Naive thymus-derived CD4-positive, alpha-beta T cell (primary cell): ENCODE measurements at regions not wholly inside any gene's neighbourhood (a gene's known extent, or its start where the extent isn't known, plus 50 kb on each side); places are given as distances from the start of the nearest gene placed in this dataset.
"Not testable (repeated sequence)": the region's sequence is repeated elsewhere in the genome, so short reads cannot be mapped to it uniquely, and the experiment has no call there.

Experiments used
- ATAC-seq: fragments of 150-1000 bp; cut with Tn5 transposase; 2 replicates; pipeline ENCODE4 v1.10.0; 2021; ENCODE audit warnings: mild to moderate bottlenecking, moderate library complexity
- CTCF ChIA-PET: fragments of 350-600 bp; sonication (Branson Sonifier 250); formaldehyde crosslinking; loops from one replicate; lab custom pipeline; 2021; ENCODE audit warnings: antibody characterized with exemption; lab: Charles Lee
- POLR2A ChIA-PET: fragments of 350-600 bp; sonication (Branson Sonifier 250); formaldehyde crosslinking; loops from one replicate; lab custom pipeline; 2021; ENCODE audit warnings: antibody characterized with exemption, inconsistent platforms; lab: Charles Lee
- DNase-seq, 9 donors: peaks; one replicate each; pipeline versions ENCODE4 v3.0.0 to v3.0.0-alpha.2; 2020 to 2022; ENCODE audit warnings: mixed read lengths in 1 of 9
- H3K27ac ChIP-seq: one replicate; pipeline ENCODE4 v1.7.0; 2013; ENCODE audit warnings: mild to moderate bottlenecking, low read depth, low read length, moderate library complexity
- H3K27me3 ChIP-seq, 2 donors: one replicate each; pipeline ENCODE4 v1.7.0; 2013; ENCODE audit warnings: low read length in 2 of 2, mild to moderate bottlenecking in 2 of 2, moderate library complexity in 2 of 2; ENCODE audit not compliant: control insufficient read depth in 2 of 2, insufficient read depth in 2 of 2
- H3K36me3 ChIP-seq, 3 experiments: 1 replicate in 2 of 3; 2 replicates in 1 of 3; pipeline ENCODE4 v1.7.0; 2013; ENCODE audit warnings: low read length in 3 of 3, mild to moderate bottlenecking in 3 of 3, moderate library complexity in 1 of 3; ENCODE audit not compliant: insufficient read depth in 3 of 3, control insufficient read depth in 2 of 3
- H3K4me1 ChIP-seq, 2 donors: one replicate each; pipeline ENCODE4 v1.7.0; 2013; ENCODE audit warnings: low read length in 2 of 2, mild to moderate bottlenecking in 2 of 2, moderate library complexity in 1 of 2; ENCODE audit not compliant: control insufficient read depth in 2 of 2, insufficient read depth in 2 of 2
- H3K4me3 ChIP-seq: 2 replicates; pipeline ENCODE4 v1.7.0; 2013; ENCODE audit warnings: mild to moderate bottlenecking, low read length
- H3K9me3 ChIP-seq, 3 experiments: 1 replicate in 2 of 3; 2 replicates in 1 of 3; pipeline ENCODE4 v1.7.0; 2013; ENCODE audit warnings: low read length in 3 of 3; ENCODE audit not compliant: control insufficient read depth in 2 of 3
- H3K27ac Mint-ChIP-seq, 9 donors: one replicate each; pipeline ENCODE4 v1.8.0; 2020 to 2022; ENCODE audit warnings: mixed read lengths in 9 of 9, mild to moderate bottlenecking in 8 of 9, moderate library complexity in 5 of 9, inconsistent platforms in 2 of 9
- H3K27me3 Mint-ChIP-seq, 5 donors: one replicate each; pipeline ENCODE4 v1.8.0; 2021 to 2022; ENCODE audit warnings: mixed read lengths in 5 of 5, mild to moderate bottlenecking in 1 of 5
- H3K36me3 Mint-ChIP-seq, 5 donors: one replicate each; pipeline ENCODE4 v1.8.0; 2020 to 2022; ENCODE audit warnings: mixed read lengths in 5 of 5, mild to moderate bottlenecking in 3 of 5, inconsistent platforms in 1 of 5
- H3K4me1 Mint-ChIP-seq, 7 donors: one replicate each; pipeline ENCODE4 v1.8.0; 2020 to 2022; ENCODE audit warnings: mixed read lengths in 7 of 7, mild to moderate bottlenecking in 3 of 7, inconsistent platforms in 1 of 7
- H3K4me3 Mint-ChIP-seq, 10 donors: one replicate each; pipeline ENCODE4 v1.8.0; 2020 to 2022; ENCODE audit warnings: mild to moderate bottlenecking in 10 of 10, mixed read lengths in 10 of 10, moderate library complexity in 6 of 10, inconsistent platforms in 2 of 10
- H3K9me3 Mint-ChIP-seq, 11 donors: one replicate each; pipeline ENCODE4 v1.8.0; 2020 to 2022; ENCODE audit warnings: mixed read lengths in 11 of 11, mild to moderate bottlenecking in 4 of 11, inconsistent platforms in 1 of 11, moderate library complexity in 1 of 11
- intact Hi-C, 2 donors: fragments of 100-400 bp; cut with micrococcal nuclease; formaldehyde crosslinking; loops; one replicate each; pipeline ENCODE4 v1.15.1; 2023

DNA sequence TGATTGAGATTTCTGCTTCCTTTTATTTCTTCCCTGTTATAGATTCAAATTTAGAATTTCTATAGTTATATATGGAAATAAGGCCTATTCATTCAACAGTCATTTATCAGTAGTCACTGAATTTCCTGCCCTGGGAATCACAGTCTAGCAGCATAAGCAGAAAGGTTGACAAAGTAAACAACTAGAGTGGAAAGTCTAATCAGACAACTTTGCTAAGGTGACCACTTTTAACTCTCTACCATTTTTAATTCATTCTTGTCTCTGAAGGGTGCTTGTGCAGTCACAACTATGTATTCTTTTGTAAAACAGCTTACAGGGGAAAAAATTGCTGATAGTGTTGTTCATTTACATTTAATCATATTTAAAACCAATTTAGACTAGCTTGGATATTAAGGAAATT is 66.1 kb upstream of the PLA2G4A start:
- Mint-ChIP-seq H3K4me3 (no peak overlapping the region), H3K27ac (no peak overlapping the region), H3K27me3 (no peaks in the 10 kb centered on the region), H3K9me3 (peaks cover 0 to 2% (median 0%) of the 10 kb centered on the region in 11 donors), H3K36me3 (no peaks in the 10 kb centered on the region), H3K4me1 (no peaks in the 10 kb centered on the region)
- Histone ChIP-seq H3K36me3 (no peaks in the 10 kb centered on the region), H3K4me3 (no peak overlapping the region), H3K9me3 (no peaks in the 10 kb centered on the region), H3K27me3 (no peaks in the 10 kb centered on the region), H3K4me1 (no peaks in the 10 kb centered on the region), H3K27ac (no peak overlapping the region)
- POLR2A ChIA-PET = no interaction called here
- ATAC-seq (no peak), DNase-seq (no peak)
- CTCF ChIA-PET = no interaction called here
- intact Hi-C loops = no loop called here

GRCh38 chr1:186761358-186761757 is 67.4 kb upstream of the PLA2G4A start:
- Mint-ChIP-seq H3K4me1 (no peaks in the 10 kb centered on the region), H3K9me3 (peaks cover 0 to 2% (median 0%) of the 10 kb centered on the region in 11 donors), H3K27me3 (peaks cover 0 to 5% (median 1%) of the 10 kb centered on the region in 5 donors), H3K36me3 (no peaks in the 10 kb centered on the region), H3K4me3 (no peak overlapping the region), H3K27ac (no peak overlapping the region)
- no peak overlapping the region for H3K27ac ChIP-seq
- DNase-seq = no peak
- H3K4me3 ChIP-seq = no peak overlapping the region
- H3K27me3 ChIP-seq = no peaks in the 10 kb centered on the region
- no peak for ATAC-seq
- ChIA-PET POLR2A (no interaction called here), CTCF (no interaction called here)
- no peaks in the 10 kb centered on the region for H3K36me3 ChIP-seq
- H3K9me3 ChIP-seq = no peaks in the 10 kb centered on the region
- intact Hi-C loops = no loop called here
- no peaks in the 10 kb centered on the region for H3K4me1 ChIP-seq

DNA sequence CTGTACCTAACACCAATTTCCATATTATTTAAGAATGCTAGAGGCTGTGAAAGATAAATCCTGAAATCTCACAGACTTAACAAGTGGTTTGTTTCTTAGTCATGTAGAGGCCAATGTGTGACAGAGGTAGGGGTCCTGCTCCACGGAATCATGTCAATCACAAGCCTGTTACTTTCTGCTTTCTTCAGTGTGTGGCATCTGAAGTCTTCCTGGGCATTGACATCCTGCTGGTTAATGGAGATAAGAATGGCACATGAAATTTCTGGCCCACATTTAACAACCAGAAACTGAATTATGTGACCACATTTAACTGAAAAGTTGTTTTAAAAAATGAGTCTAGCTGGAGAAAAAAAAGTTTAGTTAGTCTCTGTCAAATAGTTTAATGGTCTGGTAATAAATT is 68.3 kb upstream of the PLA2G4A start:
- Histone ChIP-seq H3K27ac (no peak overlapping the region), H3K4me1 (no peaks in the 10 kb centered on the region), H3K4me3 (no peak overlapping the region), H3K27me3 (no peaks in the 10 kb centered on the region), H3K9me3 (no peaks in the 10 kb centered on the region), H3K36me3 (no peaks in the 10 kb centered on the region)
- CTCF ChIA-PET = no interaction called here
- H3K4me1 Mint-ChIP-seq = no peaks in the 10 kb centered on the region
- peaks cover 0 to 10% (median 7%) of the 10 kb centered on the region in 5 donors for H3K27me3 Mint-ChIP-seq
- H3K4me3 Mint-ChIP-seq = no peak overlapping the region
- DNase-seq (no peak), ATAC-seq (no peak)
- POLR2A ChIA-PET = no interaction called here
- intact Hi-C loops = no loop called here
- no peaks in the 10 kb centered on the region for H3K36me3 Mint-ChIP-seq
- H3K9me3 Mint-ChIP-seq = peaks cover 0 to 2% (median 0%) of the 10 kb centered on the region in 11 donors
- no peak overlapping the region for H3K27ac Mint-ChIP-seq

GRCh38 chr1:186758896-186759606 is 69.7 kb upstream of the PLA2G4A start:
- CTCF ChIA-PET, H3K27ac Mint-ChIP-seq, ATAC-seq, H3K9me3 Mint-ChIP-seq, H3K27me3 ChIP-seq, H3K36me3 ChIP-seq, H3K4me3 Mint-ChIP-seq, POLR2A ChIA-PET, DNase-seq, intact Hi-C loops, H3K36me3 Mint-ChIP-seq, H3K27ac ChIP-seq, H3K9me3 ChIP-seq, H3K4me1 Mint-ChIP-seq, H3K4me1 ChIP-seq, H3K4me3 ChIP-seq: not testable (repeated sequence)
- H3K27me3 Mint-ChIP-seq = peaks cover 0 to 15% (median 7%) of the 10 kb centered on the region in 5 donors

DNA sequence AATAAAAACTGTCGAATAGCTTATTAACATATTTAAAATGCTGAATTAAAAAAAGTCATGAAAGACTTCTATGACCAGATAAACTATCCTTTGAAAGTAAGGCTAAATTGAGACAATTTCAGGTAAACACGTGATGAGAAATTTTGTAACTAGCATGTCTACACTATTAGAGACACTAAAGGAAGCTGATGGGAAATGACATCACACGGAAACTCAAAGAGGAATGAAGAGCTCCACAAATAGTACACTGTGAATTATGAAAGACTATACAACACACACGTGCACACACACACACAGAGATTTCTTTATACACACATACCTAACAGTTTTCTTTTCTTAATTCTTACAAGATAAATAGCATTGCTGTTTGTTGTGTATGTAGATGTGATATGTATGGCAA is 70.9 kb upstream of the PLA2G4A start:
- DNase-seq (no peak), ATAC-seq (no peak)
- no peaks in the 10 kb centered on the region for H3K9me3 ChIP-seq
- H3K27ac ChIP-seq = no peak overlapping the region
- H3K4me1 ChIP-seq = no peaks in the 10 kb centered on the region
- Mint-ChIP-seq H3K4me1 (no peaks in the 10 kb centered on the region), H3K9me3 (peaks cover 0 to 4% (median 0%) of the 10 kb centered on the region in 11 donors), H3K27me3 (peaks cover 0 to 15% (median 7%) of the 10 kb centered on the region in 5 donors), H3K4me3 (no peak overlapping the region), H3K36me3 (no peaks in the 10 kb centered on the region), H3K27ac (no peak overlapping the region)
- H3K36me3 ChIP-seq = no peaks in the 10 kb centered on the region
- ChIA-PET POLR2A (interaction anchor here (0.6 kb wide), 1 partner anchor 159 kb away, joined by 3 read pairs; no protein-coding TSS in a partner anchor), CTCF (no interaction called here)
- no peak overlapping the region for H3K4me3 ChIP-seq
- intact Hi-C loops = no loop called here
- no peaks in the 10 kb centered on the region for H3K27me3 ChIP-seq

DNA sequence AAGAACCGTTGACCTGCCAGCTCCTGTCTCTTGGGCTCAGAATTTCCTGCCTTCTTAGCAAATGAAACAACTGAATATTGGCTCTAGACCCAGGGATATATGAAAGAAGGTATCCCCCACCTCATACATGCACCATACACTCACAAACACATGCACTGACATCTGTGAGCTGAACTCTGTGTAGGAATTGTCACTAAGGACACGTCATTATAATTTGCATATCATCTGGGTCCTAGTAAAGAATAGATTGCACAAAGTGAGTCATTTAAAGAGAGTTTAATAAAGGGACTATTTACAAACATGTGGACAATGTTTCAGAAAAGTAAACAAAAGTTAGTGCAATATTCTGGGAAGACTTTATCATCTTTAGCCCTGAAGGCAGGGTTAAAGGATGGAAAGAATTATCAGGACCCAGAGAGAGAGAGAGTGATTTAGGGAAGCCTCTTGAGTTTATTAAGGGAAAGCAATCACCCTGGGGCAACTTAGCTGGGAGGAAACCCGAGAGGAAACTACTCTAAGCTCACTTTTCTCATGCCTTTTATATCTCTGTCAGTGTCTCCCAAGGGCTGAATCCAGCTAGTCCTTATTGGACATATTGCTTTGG is 74.1 kb upstream of the PLA2G4A start:
- Mint-ChIP-seq H3K36me3 (no peaks in the 10 kb centered on the region), H3K27me3 (peaks cover 0 to 15% (median 7%) of the 10 kb centered on the region in 5 donors), H3K4me1 (no peaks in the 10 kb centered on the region), H3K9me3 (peaks cover 0 to 2% (median 0%) of the 10 kb centered on the region in 11 donors), H3K27ac (no peak overlapping the region), H3K4me3 (no peak overlapping the region)
- POLR2A ChIA-PET = no interaction called here
- no peaks in the 10 kb centered on the region for H3K27me3 ChIP-seq
- H3K9me3 ChIP-seq = no peaks in the 10 kb centered on the region
- H3K4me3 ChIP-seq = no peak overlapping the region
- DNase-seq = no peak
- CTCF ChIA-PET = no interaction called here
- no peak overlapping the region for H3K27ac ChIP-seq
- intact Hi-C loops = no loop called here
- ATAC-seq = no peak
- no peaks in the 10 kb centered on the region for H3K36me3 ChIP-seq
- no peaks in the 10 kb centered on the region for H3K4me1 ChIP-seq

DNA sequence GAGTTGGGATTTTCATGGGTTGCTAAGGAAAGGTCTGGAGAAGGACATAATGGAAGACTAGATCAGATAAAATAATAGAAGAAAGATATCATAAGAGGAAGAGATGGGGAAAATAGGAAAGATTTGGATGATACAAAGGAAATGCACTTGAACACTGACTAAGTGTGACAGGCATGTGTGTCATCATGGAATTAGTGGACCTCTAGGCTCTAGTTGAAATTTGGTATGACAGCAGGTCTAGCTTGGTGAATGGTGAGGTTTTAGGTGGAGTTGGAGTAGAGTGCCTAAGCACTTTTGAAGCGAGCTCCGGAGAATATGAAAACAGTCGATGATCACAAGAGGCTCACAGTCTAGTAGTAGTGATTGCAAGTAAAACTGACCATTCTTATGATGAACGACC is 73.0 kb upstream of the PTGS2 start:
- no peak for ATAC-seq
- Mint-ChIP-seq H3K36me3 (peaks cover 0 to 2% (median 0%) of the 10 kb centered on the region in 5 donors), H3K27me3 (peaks cover 0 to 15% (median 7%) of the 10 kb centered on the region in 5 donors)

More for the DNA sequence above, 73.0 kb upstream of the PTGS2 start:
- no peaks in the 10 kb centered on the region for H3K9me3 ChIP-seq
- Mint-ChIP-seq H3K9me3 (peaks cover 0 to 6% (median 2%) of the 10 kb centered on the region in 11 donors), H3K27ac (no peak overlapping the region), H3K4me1 (no peaks in the 10 kb centered on the region), H3K4me3 (no peak overlapping the region)
- no peaks in the 10 kb centered on the region for H3K4me1 ChIP-seq
- no peaks in the 10 kb centered on the region for H3K36me3 ChIP-seq
- no peak overlapping the region for H3K4me3 ChIP-seq
- POLR2A ChIA-PET = no interaction called here
- DNase-seq = no peak
- intact Hi-C loops = no loop called here
- no peak overlapping the region for H3K27ac ChIP-seq
- CTCF ChIA-PET = no interaction called here
- peaks cover 0 to 4% of the 10 kb centered on the region in 2 donors for H3K27me3 ChIP-seq
